Stimulated activated CD8-positive, alpha-beta memory T cell treated with anti-CD3 and anti-CD28 coated beads, Interleukin-7, amount 100 ng/mL, for 24 hours (primary cell): ENCODE measurements at regions not wholly inside any gene's neighbourhood (a gene's known extent, or its start where the extent isn't known, plus 50 kb on each side); places are given as distances from the start of the nearest gene placed in this dataset.

Experiments used
- DNase-seq: peaks from one replicate; pipeline ENCODE4 v3.0.0-alpha.2; 2020; ENCODE audit warnings: low read depth

DNA sequence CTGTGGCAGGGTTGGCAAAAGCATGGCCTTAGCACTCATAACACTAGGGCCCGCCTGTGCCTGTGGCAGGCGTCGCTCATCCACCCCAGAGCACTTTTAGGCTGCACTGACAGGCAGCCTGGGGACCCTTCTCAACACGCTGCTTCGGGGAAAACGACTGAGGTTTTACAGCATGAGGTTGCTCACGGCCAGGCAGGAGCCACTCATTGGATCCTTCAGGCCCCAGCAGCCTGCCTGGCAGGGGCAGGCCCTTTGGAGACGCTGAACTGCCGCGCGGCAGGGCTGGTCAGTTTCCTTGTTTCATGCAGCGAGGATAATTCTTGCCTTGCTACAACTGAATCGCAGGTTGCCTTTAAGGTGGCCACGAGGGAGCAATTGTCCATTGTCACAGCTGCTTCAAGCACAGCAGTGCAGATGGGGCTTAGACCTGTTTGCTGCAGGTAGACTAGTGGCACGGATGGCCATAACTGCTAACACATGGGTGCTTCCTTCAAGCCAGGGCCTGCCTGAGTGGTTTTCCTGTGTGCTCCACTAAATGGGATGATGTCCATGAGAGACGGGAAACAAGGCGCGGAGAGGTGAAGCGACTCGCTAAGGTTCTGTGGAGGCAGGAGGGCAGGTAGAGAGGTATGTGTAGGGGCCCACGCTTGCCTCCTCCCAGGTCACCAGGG, 49.9 kb upstream of the HS6ST1 start:
- no peak for DNase-seq

DNA sequence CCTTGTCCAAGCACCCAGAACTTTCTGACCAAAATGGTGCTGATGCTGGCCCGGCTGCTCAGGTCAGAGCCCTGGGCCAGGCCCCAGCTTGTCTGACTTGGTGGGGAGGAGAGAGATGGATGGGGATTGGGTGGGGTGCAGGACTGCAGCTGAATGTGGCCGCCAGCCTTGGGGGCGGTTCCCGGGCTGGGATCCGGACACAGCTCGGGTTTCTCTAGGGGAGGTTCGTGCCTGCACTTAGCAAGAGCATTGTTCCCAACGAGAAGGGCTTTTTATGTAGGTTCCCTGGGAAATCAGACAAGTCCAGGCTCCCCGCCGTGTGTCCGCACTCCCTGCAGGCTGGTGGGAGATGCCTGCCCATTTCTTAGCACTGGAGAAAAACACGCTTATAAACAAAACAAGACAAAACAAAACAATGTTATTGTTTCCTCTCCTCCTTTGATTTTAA, 50.5 kb upstream of the HS6ST1 start:
- DNase-seq = no peak

DNA sequence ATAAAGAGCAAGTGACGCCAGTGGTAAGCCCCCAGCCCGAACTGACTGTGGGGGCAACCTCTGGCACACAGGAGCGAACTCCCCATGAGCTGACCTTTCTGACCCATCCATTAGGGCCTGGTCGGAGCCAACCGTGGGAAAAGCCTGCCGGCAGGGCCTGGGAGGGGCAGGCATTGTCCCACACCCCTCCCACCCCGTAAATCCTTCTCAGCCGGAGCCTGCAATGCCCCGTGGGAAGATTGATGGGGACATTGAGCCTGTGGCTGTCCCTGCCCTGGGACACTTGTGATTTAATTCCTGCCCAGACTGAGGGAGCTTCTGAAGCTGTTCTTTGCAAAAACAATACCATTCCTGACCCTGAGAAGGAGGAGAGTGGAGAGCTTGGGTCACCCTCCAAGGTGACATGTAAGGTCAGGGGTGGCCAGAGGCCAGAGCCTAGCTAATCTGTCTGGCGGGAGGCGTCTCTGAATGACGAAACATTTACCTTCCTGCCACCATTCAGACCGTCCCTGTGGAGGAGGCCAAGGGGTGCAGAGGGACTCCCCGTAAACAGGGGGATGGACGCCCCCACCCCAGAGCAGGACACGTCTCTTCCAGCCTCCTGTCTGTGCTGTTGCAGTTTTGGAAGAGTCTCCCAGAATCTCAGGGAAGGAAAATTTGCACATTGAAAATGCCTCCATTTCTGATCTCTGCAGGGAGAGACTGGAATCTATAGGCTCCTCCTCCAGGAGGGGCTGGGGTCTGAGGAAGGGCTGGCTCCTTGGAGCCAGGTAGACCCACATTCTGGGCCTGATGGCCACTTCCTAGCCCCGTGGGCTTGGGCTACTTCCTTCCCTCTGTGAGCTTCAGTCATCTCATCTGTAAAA, 51.2 kb upstream of the HS6ST1 start:
- DNase-seq = no peak

DNA sequence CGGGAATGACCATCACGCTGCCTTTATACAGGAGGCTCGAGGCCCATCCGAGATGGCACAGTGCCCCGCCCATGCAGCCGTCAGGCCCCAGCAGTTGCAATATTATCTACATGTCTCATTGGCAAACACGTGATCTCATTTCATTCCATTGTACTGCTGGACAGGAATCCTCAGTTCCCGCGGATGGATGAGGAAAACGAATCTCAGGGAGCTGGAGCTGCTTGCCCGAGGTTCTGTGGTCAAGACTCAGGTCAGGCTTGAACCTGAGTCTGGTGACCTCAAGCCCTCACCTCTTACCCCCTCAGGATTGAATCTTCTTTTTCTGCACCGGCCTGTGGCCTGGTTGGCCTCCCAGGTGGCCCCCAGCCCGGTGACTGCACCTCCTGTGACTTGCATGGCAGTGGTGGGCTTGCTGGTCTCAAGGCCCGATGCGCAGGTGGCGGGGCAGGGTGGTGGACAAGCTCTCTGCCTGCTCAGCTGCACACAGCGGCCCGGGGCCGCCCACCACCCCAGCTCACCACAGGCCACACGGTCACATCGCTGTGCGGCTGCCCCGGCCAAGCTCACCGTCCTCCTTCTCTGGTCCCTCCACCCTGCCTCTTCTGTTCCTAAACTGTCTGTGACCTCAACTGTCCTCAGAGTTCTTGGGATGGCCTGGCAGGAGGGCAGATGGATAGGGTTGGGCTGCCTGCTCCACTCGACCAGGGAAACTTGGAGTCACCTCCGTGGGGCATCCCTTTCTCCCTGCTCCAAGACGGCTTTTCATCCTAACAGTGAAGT, 52.0 kb upstream of the HS6ST1 start:
- no peak for DNase-seq

DNA sequence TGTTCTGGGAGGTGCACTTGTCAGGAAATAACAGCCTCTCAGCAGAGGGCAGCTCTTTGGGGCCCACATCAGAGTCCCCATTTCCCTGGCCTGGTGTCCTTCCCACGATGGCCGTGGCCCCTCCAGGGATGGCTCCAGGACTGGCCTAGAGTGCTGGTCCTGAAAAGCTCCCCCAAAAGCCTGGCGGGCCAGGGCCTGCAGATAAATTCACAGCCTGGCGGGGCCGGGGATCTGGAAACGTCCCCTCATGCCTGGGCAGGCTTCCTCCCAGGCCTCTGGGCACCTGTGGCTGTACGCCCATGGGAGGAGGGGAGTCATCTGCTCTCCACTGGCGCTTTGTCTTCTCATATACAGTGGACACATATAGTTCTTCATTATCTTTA, 52.6 kb upstream of the HS6ST1 start:
- no peak for DNase-seq

DNA sequence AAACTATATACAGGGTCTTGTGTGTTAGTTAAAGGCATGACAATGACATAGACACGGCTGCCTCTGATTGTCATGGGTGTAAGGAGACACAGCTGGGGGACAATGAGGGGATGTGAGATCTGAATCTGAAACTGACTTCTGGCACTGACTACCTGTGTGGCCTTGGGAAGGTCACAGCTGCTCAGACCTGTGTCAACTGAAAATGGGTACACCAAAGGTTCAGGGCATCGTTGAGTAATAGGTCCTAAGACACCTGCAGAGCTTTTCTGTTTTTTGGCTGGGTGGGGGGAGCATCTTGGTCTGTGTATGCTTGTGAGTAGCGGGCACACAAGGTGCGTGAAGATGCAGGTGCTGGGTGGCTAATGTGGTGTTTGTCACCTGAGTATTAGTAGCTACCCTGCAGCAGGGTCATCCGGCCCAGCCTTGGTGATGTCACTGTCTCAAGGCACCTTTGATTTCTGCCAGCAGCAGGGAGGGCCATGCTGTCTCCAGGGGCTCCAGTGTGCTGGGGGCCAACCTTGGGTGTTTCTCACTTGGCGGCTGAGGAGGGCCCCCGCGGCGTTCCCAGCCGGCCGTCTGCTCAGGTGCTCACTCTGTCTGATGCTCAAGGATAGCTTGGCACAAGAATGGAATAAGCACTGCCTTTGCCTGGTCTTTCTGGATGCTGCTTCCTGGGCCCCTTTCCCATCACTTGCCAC, 53.1 kb upstream of the HS6ST1 start:
- no peak for DNase-seq

DNA sequence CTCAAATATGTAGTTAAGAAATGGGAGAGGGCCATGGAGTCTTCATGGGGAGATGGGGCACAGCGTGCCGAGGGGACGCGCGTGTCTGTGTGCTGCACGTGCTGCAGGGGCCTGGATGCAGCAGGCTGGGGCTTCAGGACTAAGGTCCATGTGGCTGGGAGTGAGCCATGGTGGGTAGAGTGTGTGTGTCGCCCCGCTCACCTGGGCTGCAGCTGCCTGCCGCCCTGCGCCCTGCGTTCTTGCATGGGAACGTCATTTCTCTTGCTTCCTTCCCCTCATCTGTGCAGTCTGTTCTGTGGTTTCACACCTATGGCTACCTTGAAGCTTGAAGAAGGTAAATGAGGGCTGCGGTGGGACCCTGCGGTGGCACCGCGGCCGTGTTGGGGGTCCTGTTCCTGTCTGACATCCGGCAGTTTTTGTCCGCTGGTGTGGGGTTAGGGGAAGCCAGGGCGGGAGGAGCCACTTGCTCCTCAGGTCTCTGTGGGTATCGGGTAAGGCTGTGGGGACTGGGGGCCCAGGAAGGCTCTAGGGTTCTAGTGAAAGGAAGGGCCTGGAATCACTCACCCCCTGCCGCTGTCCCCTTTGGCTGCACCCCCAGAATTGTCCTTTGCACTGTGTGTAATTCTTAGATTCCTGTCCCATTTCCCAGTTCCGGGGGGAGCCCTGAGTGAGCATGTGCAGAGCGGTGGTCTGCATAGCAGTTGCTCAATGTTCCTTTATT, 54.1 kb upstream of the HS6ST1 start:
- no peak for DNase-seq

DNA sequence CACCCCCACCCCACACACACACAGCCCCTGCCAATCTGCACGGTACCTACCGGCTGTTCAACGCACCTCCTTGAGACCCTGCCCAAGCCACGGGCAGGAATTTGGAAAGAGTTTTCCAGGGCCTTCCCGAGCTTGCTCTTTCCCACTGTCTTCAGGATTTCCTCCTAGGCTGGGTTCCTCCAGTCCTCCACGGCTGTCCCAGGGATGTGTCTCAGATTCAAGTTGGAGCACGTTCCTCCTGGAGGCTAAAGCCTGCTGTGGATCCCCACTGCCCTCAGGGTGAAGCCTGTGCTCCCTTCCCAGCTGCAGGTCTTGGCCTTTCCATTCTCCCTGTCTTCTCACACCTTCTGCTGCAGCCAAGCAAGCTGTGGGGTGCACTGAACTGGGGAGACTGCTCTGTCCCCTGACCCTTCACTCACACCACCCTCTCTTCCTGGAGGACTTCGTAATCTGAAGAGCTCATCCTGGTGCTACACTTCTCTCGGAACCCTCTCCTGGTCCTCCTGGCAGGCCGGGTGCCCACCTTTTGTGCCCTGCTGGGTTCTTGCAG, 54.9 kb upstream of the HS6ST1 start:
- no peak for DNase-seq

DNA sequence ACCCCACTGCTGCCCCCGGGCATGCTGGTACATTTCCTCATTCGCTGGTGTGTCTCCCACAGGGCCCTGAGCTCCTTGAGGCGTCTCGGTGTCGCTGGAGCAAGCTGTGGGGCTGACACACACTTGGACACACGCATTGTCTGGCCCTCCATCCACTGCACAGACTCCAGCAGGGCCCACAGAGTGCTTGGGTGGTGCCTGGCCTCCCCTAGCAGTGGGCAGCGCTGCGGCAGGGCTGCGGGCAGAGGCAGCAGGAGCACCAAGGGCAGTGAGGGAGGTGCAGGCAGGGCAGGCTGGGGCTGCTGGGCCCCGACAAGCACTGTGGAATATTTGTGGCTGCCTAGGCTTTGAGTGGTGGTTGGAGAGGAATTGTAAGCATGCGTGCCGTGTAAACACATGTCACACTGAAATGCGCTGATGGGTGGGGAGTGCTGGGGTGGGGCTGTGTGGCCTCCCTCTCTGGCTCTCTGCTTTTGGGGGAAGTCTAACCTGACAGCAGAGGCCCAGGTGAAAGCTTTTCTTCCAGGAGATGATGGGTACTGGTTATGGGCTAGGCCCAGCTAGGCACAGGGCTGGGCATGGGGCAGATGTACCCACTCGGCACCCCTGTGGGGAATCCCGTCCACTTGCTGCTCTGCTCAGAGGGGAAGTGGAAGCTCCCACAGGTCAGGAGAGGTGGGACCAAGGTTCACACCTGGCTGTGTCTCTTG, 55.5 kb upstream of the HS6ST1 start:
- no peak for DNase-seq

DNA sequence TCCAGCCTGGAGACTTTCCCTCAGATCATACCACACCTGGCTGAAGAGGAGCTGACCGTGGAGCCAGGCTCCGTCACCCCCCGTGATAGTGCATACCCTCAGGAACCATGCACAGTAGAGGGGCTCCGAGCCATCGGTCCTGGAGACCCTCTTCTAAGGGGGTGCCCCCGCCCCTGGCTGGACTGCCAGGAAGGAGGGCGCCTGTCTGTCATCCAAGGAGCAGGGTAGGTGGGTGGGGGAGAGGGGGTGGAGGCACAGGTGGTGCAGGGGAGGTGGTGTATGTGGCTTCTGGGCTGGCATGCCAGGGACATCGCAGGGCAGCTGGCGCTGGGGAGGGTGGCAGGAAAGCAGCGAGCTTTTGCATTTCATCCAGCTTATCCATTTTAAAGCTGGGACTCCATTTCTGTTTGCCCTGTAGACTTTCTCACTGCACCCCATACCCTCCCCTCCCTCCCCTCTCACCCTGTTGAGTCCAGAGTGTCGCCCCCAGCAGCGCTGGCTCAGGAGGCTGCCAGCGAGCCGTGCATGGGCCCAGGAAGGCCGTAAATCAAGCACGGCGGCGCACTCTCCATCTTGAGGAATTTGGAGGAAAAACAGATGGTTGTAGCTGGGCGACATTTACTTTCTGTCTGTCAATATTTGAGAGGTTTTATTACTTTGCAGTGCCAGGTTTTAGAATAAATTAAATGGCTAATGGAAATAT, 56.2 kb upstream of the HS6ST1 start:
- no peak for DNase-seq

DNA sequence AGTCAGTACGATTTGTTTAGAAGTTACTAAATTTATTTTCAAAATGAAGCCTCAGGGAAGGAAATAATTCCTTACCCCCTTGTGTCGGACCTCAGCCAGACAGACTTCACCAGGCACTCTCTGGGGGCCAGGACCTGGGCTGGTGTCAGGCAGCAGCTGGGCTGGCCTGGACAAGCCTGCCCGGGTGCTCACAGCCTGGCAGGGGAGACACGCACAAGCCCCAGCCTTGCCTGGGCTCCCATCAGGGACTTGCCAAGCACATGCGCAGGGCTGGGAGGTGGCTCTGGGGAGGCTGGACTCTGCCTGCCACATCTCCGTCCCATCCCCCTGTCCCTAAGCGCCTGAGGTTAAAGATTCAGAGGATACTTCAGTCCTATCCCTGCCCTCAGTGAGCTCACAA, 56.8 kb upstream of the HS6ST1 start:
- DNase-seq = no peak

DNA sequence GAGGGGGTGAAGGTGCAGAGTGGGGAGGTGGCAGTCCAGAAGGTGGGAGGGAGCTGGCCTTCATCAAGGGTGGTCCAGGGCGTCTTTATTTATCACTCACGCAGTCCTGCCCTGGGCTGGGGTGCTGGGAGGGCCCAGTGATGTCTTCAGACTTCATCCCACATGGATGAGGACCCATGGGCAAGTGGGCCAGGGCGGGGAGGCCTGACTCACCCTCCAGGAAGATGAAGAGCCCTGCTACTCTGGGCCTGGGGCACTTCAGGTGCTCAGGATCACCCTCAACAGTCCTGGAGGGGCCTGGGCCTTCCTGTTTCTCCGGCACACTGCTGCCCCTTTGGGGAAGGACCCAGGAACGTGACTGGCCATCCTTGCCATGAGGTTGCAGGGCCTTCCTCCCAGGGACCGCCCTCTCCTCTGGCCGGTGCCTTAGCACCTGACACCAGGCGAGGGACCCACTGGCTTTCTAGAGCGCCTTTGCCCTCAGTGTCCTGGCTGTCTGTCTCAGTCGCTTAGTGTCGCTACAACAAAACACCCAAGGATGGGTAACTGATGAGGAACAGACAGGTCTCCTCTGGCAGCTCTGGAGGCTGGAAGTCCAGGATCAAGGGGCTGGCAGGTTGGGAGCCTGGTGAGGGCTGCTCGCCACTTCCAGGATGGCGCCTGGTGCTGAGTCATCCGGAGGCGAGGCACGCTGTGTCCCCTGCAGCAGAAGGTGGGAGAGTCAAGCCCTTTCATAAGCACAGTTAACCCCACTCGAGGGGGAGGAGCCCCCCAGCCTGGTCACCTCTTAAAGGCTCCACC, 57.8 kb upstream of the HS6ST1 start:
- DNase-seq = no peak

DNA sequence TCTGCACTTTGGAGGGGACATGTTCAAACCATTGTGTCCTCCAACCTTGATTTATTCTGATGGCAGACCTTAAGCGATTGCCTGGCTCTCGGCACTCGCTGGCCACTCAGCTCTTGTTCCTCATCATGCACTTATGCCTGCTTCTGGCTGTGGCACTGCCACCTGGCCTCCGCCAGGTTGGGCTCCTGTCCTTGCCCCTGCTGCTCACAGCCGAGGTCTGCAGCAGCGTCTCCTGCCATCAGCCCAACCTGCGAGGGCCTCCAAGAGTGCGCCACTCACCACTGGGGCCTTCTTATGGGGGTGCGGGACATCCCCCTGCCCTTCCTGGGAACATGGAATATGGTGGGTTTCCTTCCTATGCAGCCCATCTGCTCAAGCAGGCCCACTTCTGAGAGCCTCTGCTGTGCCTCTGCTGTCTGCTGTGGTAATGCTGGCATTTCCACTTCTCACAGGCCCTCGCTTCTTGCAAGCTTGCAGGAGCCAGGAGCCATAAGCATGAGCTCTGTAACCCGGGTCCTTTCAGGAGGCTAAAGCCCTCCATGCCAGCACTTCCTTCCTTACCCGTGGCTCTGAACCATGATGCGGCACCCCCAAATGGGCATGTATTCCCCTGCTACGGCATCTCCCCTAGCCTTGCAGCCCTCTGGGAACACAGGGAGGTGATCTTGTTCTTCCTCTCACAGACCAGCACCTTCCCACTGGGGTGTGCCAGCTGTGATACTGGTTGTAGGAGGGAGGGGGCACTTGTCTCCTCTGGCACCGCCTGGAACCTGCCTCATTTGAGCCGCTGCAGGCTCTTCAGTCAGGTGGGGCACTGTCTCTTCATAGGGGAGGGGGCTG, 58.6 kb upstream of the HS6ST1 start:
- DNase-seq = no peak

DNA sequence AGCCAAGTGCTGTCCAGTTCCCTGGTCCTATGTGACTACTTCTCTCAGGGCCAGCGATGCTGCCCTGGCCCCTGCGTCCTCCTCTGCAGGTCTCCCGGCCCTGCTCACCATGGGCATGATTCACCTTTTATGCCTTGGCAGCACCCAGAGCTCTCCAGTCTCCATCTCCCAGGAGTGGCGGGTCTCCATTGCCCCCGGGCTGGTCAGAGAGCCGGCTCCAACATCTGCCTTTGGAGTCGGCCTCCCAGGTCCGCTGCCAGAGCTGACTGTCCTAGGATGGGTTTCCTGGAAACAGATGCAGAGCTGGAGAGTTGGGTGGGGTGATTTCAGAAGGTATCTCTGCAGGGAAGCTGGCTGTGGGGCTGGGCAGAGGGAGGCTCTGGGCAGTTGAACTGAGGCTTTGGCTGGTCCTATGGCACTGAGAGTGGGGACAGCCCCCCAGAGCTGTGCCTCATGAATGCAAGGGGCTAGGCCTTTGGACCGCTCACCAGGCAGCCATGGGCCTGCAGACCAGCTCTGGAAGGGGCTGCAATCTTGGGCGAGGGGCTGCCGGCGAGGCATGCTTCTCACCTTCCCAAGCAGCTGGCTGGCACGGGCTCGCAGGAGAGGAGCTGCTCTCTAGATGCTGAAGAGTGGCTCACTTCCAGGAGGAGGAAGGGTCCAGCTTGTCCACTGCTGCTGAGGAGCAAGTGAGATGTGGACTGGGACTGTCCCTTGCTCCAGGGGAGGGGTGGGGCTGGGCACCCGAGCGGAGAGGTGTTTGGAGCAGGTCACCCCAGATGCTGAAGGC, 59.8 kb upstream of the HS6ST1 start:
- no peak for DNase-seq

DNA sequence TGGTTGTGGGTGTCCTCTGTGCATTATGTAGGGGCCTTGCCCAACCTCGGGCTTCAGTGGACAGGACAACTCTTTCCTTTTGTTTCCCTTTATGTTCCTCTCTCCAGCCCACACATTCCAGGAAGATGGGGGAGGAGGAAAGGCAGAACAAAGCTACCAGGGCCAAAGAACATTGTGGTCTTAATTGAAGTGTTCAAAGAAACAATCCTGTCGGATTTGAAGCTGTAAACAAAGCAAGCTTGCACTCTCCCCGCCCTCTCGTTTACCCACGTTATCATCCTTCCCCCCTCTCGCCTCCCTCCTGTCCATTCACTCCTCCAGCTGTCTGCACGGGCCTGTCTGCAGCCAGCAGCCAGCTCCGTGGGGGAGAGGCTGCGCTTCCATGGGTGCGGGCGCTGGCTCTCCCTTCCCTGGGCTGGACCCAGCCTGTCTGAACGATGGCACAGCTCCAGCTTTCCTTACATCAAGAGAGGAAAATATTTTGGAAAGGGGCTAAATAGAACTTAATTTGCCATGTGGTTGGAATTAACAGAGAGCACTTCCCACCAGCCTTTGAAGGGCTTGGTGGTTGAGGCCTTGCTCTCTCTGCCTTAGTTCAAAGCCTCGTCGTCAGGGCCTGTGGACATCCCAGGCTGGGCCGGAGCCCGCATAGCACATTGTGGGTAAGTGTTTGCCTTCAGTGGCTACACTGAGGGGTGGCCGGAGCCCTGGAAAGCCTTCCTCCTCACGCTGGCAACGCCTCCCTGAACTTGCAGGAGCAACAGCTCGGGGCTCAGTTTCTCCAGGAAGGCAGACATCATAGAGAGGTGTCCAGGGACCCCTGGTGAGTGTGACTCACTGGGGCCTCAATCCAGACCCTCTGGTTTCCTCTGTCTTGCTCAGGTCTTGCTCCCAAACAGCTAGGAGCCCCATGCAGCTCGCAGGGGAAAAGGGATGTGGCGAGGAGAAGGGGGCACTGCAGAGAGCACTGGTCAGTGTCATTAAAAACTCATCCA, 60.6 kb upstream of the HS6ST1 start:
- DNase-seq = no peak
